ENCODE measurements at regions not wholly inside any gene's neighbourhood (a gene's known extent, or its start where the extent isn't known, plus 50 kb on each side); places are given as distances from the start of the nearest gene placed in this dataset.

DNA sequence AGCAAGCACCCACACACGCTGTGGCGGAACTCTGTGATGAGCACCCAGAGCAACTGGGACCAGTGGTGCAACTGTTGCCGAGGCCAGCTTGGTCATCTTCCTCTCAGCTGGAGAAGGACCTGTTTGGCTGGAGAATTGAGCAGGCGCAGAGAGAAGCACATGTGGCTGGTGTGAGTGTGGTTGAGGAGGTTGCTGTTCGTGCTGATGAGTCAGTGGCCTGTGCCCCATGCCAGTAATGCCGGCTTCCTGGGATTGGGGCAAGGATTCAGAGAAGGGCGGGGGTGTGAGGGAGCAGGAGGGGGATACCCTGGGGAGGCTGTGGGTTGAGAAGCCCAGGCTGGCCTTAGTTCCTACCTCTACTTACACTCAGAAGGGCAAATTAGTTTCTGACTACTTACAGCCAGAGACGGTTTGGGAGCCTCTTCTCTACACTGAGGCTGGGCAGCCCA lies 57.5 kb upstream of the EPS8L3 start:
- TF ChIP-seq, protein P1, sequence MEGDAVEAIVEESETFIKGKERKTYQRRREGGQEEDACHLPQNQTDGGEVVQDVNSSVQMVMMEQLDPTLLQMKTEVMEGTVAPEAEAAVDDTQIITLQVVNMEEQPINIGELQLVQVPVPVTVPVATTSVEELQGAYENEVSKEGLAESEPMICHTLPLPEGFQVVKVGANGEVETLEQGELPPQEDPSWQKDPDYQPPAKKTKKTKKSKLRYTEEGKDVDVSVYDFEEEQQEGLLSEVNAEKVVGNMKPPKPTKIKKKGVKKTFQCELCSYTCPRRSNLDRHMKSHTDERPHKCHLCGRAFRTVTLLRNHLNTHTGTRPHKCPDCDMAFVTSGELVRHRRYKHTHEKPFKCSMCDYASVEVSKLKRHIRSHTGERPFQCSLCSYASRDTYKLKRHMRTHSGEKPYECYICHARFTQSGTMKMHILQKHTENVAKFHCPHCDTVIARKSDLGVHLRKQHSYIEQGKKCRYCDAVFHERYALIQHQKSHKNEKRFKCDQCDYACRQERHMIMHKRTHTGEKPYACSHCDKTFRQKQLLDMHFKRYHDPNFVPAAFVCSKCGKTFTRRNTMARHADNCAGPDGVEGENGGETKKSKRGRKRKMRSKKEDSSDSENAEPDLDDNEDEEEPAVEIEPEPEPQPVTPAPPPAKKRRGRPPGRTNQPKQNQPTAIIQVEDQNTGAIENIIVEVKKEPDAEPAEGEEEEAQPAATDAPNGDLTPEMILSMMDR (IDR thresholded peaks at IDR 0.05): no peak
- no peak for TF ChIP-seq EZH2phosphoT487 (IDR thresholded peaks at IDR 0.05)
